ENCODE measurements at regions not wholly inside any gene's neighbourhood (a gene's known extent, or its start where the extent isn't known, plus 50 kb on each side); places are given as distances from the start of the nearest gene placed in this dataset.

DNA sequence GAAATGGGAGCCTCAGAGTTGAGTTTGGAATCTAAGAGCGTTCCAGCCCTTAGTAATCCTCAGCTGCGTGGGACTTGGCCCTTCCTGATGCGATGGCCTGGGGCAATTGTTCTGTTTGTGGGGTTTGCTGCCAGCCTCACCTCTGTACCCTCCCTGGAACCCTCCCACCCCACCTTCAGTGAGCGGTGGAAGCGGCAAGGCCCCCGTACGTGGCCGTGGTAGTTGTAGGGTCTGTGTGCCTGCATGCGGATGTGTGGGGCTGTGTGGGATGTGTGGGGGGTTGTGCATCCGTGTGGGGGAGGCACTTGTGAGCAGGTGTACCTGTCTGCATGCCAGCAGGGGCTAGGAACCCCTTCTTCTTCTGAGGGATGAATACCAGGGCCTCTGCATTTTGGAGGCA, 65.4 kb upstream of the ADRA2C start:
- TF ChIP-seq GATA2 (IDR thresholded peaks at IDR 0.05; ENCODE audit: low read depth, low read length) (no peak), GATA3 (IDR thresholded peaks at IDR 0.05; ENCODE audit: low read depth, low read length) (no peak)

DNA sequence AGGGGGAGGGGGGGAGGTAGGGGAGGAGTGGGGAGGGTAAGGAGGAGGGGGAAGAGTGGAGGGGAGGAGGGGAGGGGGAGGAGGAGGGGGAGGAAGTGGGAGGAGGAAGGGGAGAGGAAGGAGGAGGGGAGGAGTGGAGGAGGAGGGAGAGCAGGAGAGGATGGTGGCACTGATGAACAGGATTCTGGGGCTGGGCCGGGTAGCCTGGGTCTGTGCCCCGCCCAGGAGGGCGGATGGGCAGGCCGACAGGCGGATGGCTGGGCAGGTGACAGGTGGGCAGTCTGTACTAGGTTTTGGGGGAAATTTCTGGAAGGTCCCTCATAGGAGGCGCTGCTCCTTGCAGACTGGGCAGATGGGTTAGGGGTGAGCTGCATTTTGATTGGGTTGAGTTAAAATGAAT, 66.0 kb upstream of the ADRA2C start:
- TF ChIP-seq GATA3 (IDR thresholded peaks at IDR 0.05; ENCODE audit: low read depth, low read length): no peak
- no peak for TF ChIP-seq GATA2 (IDR thresholded peaks at IDR 0.05; ENCODE audit: low read depth, low read length)

DNA sequence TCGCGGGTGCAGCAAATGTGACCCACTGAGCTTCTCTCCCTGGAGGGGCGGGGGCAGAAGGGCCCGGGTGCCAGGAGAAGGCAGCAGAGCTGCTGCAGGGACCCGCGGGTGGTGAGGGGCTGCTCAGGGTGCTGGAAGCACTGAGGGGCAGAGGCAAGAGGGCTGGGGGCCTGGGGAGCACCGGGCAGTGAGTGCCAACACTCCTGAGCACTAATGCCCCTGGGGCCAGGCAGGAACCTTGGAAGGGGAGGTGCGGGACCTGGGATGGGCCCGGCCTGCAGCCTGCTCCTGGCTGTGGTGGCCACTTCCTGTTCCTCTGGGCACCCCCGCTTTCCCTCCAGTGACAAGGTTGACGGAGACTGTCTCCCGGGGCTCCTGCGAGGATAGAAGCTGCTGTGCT, 66.5 kb upstream of the ADRA2C start:
- TF ChIP-seq GATA2 (IDR thresholded peaks at IDR 0.05; ENCODE audit: low read depth, low read length) (no peak), GATA3 (IDR thresholded peaks at IDR 0.05; ENCODE audit: low read depth, low read length) (no peak)

DNA sequence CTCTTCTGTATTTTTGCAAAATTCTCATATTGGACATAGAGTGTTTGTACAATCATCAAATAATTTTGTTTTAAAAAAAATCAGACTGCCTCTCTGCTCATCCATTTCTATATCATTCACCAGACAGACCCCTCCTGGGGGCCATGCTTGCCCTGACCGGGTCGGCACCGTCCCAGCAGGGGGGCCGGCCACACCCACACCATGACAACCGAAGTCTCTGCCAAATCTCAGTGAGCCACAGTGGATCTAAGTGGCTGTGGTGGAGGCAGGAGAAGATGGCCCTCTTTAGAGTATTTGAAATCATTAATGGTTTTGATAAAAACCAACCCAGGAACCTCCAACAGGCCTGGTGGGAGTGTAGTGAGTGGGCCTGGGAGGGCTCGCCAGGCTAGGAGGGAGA, 66.9 kb upstream of the ADRA2C start:
- TF ChIP-seq GATA3 (IDR thresholded peaks at IDR 0.05; ENCODE audit: low read depth, low read length): no peak
- TF ChIP-seq GATA2 (IDR thresholded peaks at IDR 0.05; ENCODE audit: low read depth, low read length): no peak

DNA sequence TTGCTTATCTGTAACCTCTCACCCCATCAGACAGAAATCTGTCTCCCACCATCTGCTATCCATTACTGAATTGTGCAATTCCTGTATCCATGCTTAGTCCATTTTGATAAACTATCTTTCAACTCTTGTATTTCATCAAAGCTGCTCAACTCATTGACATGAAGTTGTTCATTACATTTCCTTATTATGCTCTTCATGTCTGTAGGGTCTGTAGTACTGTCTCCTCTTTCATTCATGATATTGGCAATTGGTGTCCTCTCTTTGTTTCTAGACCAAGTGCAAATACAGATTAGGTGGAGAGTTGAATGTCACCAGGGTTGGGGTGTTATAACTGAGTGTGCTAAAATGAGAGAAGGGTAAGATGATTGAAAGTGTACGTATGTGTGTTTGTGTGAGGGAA, 69.2 kb upstream of the ADRA2C start:
- TF ChIP-seq GATA3 (IDR thresholded peaks at IDR 0.05; ENCODE audit: low read depth, low read length): no peak

DNA sequence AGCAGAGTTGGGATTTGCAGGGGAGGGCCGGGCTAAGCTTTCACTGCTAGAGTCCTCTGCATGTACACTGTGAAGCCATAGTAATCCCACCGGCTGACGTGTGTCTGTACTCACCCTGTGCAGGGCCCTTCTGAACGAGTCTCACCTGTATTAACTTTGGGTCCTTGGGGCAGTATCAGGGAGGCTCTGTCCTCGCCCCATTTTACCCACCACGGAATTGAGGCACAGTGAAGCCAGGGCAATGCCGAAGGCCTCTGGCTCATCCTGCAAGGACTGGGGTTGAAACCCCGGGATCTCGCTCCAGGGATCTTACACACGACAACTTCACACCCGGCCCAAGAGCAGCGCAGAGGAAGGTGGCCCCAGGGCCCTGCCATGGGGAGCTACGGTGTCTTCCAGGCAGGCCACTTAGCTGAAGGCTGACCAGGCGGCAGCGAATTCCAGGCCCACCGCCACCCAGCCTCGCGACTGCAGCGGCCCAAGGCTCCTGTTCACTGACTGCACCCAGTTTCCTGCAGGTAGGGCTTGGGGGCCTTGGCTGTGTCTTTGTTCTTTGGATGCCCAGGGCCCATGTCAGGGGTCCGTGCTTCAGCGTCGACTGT, 75.5 kb upstream of the ADRA2C start:
- TF ChIP-seq GATA3 (IDR thresholded peaks at IDR 0.05; ENCODE audit: low read depth, low read length) (no peak), GATA2 (IDR thresholded peaks at IDR 0.05; ENCODE audit: low read depth, low read length) (no peak)

DNA sequence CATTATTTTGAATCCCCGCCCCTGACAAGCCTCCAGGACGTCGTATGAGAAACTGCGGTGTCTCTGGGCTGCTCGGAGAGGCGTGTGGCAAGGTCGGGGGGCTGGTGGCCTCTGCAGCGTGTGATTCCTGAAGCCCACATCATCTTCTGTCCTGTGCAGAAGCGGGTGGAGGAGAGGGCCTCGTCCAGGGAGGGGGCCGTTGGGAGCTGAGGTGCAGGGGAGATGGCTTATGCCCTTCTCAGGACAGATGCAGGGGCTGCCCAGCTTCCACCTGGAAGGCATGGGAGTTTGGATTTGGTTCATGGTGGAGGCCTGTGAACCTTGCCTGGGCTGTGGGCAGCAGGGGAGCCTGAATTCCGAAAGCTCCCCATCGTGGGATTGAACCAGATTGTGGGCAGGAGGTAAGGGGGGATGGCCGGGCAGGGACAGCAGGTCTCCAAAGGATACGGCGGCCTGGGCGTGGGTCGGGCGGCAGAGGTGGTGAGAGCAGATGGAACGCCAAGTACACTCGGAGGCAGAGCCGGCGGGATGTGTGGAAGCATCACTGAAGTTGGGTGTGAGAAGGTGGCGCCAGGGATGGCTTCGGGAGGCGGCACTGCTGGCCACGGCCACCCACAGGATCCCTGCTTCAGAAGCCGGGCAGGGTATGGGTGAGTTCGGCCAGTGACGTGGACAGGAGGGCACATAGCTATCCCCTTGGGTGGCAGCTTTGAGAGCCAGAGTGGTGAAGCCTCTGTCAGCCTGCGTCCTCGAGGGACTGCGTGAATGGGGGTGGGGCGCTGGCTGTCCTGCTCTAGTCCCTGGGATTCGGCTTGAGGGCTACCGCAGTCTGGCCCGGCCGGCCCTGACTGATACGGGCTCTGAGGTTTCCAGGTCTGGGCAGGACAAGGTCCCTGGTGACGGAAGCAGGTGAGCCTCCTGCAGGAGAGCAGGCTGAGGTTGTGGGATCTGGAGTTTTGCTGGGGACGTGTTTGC, 76.3 kb upstream of the ADRA2C start:
- no peak for TF ChIP-seq GATA3 (IDR thresholded peaks at IDR 0.05; ENCODE audit: low read depth, low read length)
- no peak for TF ChIP-seq GATA2 (IDR thresholded peaks at IDR 0.05; ENCODE audit: low read depth, low read length)

DNA sequence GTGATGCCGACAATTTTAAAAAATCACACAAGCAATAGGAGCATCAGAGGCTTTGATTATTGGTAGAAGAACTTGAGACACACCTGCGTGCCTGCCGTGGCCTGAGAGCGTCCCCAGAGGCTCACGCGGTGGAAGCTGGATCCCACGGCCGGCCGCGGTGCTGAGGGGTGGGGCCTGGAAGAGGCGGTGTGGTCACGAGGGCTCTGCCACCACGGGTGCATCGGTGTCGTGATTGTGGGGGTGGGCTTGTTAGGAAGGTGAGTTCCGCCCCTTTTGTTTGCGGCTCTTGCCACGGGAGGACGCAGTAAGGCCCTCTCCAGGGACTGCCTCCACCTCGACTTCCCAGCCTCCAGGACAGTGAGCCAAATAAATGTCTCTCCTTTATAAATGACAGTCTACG, 77.2 kb upstream of the ADRA2C start:
- TF ChIP-seq GATA3 (IDR thresholded peaks at IDR 0.05; ENCODE audit: low read depth, low read length) (no peak), GATA2 (IDR thresholded peaks at IDR 0.05; ENCODE audit: low read depth, low read length) (no peak)

DNA sequence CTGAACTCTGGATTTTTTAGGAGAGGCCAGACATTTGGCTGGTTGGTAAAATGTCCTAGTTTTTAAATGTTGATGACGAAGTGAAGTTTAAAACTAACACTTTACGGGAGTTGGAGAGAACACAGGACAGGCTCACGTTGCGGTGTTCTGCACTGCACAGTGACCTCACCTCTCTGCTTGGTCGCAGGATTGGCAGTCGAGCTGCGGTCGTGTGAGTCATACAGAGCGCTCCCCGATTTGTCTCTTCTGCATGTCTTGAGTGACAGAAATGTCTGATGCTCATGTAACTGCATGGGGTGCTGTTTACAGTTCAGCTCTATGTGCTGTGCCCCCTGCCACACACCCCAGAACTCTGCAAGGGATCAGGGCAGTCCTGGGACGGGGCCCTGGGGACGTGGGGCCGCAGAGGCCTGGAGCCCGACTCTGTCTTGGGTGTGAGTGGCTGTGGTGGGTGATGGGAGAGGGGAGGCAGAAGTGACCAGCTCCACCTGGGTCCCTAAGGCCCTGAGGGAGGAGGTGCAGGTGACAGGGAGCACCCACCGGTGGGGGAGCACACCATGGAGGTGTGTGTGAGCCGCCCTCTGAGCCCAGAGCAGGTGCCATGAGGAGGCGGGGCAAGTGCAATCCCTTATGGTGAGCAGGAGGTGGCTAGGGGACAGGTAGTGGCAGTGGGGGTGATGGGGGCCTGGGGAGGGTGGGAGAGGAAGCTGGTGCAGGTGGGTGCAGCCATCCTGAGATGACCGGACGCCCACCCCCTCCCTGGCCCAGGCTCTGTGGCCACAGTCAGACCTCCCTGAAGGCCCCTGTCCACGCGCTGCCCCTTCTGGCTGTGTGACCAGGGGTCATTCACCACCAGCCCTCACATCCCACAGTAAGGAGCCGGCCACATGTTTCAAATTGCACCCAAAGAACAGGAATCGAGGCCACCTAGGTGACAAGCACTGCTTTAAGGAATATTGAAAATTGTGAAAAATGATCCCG, 77.9 kb upstream of the ADRA2C start:
- no peak for TF ChIP-seq GATA3 (IDR thresholded peaks at IDR 0.05; ENCODE audit: low read depth, low read length)
- no peak for TF ChIP-seq GATA2 (IDR thresholded peaks at IDR 0.05; ENCODE audit: low read depth, low read length)

DNA sequence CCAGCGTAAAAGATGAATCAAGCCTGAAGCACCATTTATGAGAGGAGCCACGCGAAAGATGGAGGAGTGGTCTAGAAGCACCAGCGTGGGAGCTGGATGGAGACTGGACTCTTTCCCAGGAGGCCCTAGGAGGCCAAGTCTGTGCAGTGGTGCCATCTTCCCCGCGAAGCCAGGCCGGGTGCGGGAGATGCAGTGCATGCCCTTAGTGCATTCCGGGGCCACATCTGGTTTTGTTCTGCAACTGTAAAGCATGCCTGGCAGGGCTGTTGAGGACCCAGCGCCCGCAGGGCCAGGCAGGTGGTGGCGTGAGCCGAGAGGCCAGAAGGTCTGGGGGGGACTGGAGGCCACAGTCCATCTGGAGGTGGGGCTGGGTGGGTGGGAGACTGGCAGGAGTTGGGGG, 78.6 kb upstream of the ADRA2C start:
- TF ChIP-seq GATA3 (IDR thresholded peaks at IDR 0.05; ENCODE audit: low read depth, low read length): no peak
- TF ChIP-seq GATA2 (IDR thresholded peaks at IDR 0.05; ENCODE audit: low read depth, low read length): no peak

DNA sequence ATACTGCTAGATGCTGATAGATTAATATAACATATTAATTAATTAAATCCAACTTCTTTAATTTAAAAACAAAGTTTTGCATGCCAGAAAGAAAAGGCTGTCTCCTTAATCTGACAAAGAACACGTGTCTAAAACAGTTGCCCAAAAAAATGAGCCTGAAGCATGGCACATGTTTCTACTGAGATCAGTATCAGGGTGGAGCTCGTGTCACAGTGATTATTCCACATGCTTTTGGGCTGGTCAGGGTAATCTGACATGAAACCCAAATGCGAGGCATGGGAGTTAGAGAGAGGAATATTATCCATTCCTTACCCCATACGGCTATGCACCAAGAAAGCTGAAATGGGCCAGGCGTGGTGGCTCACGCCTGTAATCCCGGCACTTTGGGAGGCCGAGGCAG, 79.4 kb upstream of the ADRA2C start:
- peak; percentile 86 for TF ChIP-seq GATA2 (IDR thresholded peaks at IDR 0.05; ENCODE audit: low read depth, low read length)
- TF ChIP-seq GATA3 (IDR thresholded peaks at IDR 0.05; ENCODE audit: low read depth, low read length): no peak

DNA sequence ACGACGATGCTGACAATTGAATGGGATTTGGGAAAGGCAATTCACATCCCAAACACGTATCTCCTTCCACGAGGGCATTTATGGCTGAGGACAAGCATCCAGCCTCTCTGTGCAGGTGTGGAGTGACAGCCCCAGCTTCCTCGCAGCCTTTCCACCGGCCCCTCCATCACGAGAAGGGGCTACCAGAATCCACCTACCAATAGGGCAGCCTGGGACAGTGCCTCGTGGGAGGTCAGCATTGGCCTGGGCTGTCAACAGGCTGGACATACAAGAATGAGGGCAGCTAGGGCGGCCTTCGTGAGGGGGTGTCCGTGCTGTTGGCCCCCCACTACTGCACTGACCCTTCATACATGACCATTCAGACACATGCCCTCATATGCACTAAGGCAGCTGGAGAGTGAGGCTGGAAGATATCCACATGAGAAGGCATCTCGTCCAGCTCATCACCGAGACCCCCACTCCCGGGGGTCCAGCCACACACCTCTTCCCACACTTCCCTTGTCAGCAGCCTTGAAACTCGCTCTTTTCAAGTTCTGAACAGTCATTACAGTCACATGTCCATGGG, 81.0 kb upstream of the ADRA2C start:
- TF ChIP-seq GATA3 (IDR thresholded peaks at IDR 0.05; ENCODE audit: low read depth, low read length) (no peak), GATA2 (IDR thresholded peaks at IDR 0.05; ENCODE audit: low read depth, low read length) (no peak)

DNA sequence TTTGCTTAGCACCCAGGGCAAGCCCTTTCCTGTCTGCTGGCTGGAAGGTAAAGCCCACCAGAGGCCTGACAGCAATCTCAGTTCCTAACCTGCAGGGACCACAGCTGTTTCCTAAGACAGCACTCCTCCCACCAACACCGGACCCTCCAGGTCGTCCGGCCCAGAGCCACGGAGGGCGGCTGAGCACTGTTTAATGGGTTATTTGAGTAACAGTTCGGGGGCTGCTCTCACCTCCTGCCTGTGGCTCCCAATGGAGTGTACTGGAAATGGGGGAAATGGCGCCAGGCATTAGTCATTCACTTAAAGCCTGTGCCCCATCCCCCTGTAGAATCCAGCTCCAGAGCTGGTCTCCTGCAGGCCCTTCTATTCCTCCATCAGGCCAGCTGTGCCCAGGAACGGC, 81.6 kb upstream of the ADRA2C start:
- TF ChIP-seq GATA2 (IDR thresholded peaks at IDR 0.05; ENCODE audit: low read depth, low read length) (no peak), GATA3 (IDR thresholded peaks at IDR 0.05; ENCODE audit: low read depth, low read length) (no peak)

Data from SH-SY5Y (cell line).